D341Med (cell line): ENCODE measurements at regions not wholly inside any gene's neighbourhood (a gene's known extent, or its start where the extent isn't known, plus 50 kb on each side); places are given as distances from the start of the nearest gene placed in this dataset.
"Not testable (repeated sequence)": the region's sequence is repeated elsewhere in the genome, so short reads cannot be mapped to it uniquely, and the experiment has no call there.

Source experiments
- DNase-seq: peaks from one replicate; pipeline ENCODE4 v3.0.0; 2012; ENCODE audit warnings: low spot score

DNA sequence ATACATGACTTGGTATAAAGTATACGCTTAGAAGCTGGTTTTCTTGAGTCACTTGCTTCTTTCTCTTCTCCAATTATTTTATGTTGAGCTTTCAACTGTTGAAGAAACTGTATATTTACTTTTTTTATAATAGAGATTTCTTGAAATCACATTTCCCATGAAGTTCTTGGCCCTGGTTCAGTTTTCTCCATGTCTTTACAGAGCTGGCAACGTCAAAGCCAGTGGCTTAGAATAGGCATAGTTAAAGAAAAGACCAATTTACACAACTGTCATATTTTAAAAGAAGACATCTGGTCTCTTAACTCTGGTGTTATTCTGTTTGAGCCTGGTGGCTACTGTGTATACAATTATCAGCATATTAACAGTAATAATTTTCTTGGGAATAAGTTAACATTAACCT, 1249.3 kb downstream of the CDH12 start:
- no peak for DNase-seq

DNA sequence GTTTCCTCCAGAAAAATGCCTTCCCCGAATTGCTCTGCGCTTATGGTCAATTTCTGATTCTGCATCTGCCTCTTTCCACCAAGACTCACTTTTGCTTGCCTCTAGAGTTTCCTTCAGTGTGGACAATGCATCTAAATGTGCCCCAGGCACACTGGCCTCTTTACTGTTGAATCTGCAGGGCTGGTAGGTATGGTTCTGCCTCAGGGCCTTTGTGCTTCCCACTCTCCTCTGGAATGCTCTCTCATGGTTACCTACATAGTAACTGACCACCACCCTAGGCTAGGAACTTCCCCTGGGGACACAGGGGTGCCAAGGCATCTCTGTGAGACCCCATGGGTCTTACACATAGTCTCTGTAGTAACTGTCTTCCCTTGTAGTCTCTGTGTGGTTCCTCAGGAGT, 1258.6 kb downstream of the CDH12 start:
- DNase-seq: no peak

DNA sequence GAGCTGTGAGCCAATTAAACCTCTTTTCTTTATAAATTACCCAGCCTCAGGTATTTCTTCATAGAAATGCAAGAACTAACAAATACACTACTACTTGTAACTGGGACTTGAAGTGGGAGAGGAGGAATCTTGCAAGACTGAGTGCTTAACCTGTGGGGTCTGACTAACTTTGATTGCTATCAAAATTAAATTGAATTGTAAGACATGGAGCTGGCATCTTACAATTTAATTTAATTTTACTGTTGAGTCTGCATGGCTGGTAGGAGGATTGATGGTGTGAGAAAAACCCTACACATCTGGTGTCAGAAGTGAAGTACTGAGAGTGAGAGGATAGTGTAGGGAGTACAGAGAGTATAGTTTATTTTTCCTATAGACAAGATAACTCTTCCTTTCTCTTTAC, 1259.9 kb downstream of the CDH12 start:
- DNase-seq: no peak

DNA sequence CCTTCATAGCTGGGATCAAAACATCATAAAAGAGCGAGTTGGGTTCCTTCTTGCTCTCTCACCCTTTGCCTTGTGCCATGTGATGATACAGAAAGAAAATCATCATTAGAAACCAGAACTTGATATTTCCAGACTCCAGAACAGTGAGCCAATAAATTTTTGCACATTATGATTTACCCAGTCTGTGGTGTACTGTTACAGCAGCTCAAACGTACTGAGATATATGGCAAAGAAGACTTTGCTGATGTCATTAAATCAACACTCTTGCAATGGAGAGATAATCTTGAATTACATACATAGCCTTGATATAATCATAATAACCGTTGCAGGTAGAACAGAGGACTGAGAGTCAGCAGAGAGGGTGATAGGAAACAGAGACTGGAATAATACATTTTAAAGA, 1271.6 kb downstream of the CDH12 start:
- no peak for DNase-seq

DNA sequence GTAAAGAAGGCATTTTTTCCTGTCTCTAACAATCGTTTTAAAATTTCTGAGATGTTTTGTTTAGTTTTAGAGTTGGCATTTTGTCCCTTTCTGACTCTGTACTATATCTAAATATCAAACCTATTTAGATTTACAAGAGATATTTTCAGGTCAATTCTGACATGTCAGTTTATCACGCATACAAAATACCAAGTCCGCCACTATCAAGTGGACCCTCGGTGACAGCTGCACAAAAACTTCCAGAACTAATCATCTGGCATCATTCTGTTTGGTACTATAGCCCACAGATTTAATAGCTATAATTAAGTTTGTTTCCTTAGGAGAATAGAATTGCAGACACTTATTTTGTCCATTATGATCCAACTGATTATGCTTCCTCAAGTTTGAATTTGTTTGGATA, 1278.2 kb downstream of the CDH12 start:
- DNase-seq: no peak

DNA sequence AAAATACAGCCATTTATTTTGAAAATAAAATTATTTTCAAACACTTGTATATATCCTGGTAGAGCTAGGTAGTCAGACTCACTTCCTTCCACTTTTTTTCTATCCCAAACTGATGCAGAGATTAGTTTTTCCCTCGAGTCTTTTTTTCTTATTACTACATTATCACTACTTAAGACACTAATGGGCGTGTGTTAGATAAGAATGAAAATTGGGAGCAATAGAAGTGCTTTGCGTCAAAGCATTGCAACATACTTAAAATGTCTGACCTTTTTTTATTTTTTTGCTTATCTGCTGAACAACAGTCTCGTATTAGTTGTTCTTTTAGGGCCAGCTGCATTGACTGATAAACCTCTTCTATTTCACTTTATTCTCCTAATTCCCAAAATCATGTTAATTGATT, 1278.7 kb downstream of the CDH12 start:
- DNase-seq: no peak

DNA sequence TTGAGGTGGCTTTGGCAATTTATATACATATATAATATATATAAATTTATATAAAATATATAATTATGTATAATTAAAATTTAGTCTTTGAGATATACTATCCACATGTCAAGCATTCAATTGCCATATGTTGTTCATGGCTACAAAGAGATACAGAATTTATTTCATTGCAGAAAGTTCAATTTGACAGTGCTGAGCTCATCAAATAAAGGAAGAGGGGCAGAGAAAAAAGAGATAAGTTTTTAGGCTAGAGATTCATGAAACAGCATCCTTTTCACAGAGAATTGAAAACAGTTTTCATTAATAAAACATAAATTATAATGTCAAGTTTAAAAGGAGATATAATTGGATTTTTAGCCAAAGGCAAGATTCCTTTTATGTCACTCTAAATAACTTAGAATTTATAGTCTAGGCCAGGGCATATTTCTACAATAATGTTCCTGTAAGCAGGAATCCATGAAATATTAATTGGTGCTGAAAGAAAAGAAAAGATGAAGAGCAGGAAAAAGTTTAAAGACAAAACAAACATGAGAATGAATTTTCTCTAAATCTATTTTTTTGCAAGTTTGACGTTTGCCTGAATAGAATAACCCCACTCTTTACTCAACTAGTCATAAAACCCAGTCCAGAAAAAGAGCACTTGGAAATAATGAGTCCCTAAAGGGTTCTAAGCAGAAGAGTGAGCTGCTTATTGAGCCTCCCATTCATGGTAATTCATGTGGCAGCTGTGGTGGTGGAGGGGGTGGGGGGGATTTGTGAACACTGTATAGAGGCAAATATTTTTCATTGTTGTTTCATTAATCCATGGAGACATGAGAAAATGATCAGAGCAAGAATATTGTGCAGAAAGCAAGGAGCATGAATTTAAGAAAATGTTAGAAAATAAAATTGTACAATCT, 1279.5 kb downstream of the CDH12 start:
- DNase-seq: peak; percentile 33

DNA sequence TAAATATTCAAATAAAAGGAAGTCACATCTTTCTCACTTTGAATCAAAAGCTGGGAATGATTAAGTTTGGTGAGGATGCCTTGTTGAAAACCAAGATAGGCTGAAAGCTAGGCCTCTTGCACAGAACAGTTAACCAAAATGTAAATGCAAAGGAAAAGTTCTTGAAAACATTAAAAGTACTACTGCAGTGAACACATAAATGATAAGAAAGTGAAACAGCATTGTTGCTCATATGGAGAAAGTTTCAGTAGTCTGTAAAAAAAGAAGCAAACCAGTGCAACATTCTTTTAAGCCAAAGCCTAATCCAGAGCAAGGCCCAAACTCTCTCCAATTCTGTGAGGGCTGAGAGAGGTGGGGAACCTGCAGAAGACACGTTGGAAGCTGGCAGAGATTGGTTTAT, 1281.9 kb downstream of the CDH12 start:
- not testable (repeated sequence) for DNase-seq

DNA sequence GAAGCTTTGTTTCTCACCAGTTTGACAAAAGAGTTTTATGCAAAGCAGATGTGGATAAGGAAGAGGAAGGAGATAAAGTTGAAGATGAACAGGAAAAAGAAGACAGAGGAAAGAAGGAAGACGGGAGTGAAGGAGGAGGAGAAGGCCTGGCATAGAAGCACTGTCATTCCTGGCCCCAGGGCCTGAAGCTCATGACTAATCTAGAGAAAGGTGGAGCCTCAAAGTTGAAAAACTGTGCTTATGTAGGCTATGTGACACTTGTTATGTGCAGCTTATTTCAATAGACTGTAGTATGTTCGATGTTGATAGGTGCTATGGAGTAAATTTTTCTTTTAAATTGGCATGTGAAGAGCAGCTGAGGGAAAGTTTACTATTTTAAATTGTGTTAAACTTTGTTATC, 1294.0 kb downstream of the CDH12 start:
- DNase-seq: not testable (repeated sequence)

DNA sequence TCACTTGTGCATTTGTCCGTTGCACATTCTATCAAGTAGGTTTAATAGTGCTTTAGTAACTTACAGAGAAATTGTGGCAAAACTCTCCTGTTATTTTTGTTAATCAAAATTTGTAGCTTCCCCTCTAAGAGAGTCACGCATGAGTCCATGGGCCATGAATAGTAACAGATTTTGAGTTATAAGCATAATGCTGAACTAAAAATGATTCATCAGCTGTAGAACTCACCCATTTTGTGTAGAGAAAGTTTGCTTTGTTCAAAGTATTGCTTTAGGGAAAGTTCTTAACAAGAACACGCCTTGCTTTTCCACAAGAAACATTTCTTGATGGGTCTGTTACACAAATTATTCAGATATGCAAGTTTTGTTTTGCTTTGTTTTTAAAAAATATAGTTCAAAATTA, 1300.9 kb downstream of the CDH12 start:
- DNase-seq: not testable (repeated sequence)

DNA sequence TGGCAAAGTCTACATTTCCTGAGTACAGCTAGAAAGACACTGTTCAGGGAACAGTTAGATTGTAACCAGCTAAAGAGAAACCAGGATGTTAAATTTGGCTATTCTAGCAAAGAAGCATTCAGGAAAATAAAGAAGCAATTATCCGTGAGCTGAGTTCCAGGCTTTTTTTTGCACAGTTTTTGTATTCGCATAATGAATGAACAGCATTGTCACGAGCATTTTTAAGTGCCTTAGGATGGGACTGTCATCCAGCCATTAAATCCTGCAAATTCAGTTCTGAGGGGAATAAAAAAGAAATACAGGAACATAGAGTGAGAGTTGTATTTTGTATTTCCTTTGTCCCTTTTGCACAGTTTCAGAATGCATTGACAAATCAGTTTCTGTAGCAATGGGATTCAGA, 1302.2 kb downstream of the CDH12 start:
- DNase-seq: not testable (repeated sequence)

DNA sequence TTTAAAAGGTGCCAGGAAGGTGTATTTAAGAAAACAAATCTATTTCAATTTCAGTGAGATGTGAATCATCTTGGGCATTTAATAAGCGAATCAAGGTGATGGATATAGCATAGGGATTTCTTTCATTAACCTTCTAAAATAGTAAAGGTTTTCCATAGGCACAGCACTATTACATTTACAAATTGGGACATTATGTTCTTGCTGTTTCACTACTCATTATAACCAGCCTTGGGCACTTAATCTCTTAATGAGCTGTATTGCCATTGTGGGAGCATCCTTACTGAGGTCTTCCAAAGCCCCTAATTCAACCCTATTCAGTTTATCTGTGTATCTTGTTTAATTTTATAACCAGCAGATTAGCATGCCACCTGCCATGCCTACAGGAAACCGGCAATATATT, 1305.5 kb downstream of the CDH12 start:
- DNase-seq: not testable (repeated sequence)

DNA sequence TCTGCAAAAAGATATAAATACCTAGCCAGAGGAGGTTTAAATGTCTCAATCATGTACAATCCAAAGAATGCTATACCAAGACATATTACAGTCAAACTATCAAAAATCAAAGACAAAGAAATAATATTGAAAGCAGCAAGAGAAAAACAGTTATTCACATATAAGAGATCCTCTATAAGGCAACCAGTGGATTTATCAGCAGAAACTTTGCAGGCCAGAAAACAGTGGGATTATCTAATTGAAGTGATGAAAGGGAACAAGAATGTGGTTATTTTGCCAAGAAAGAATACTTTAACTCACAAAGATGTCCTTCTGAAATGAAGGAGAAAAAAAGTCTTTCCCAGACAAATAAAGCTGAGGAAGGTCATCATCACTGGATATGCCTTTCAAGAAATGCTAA, 1318.0 kb downstream of the CDH12 start:
- DNase-seq: not testable (repeated sequence)

DNA sequence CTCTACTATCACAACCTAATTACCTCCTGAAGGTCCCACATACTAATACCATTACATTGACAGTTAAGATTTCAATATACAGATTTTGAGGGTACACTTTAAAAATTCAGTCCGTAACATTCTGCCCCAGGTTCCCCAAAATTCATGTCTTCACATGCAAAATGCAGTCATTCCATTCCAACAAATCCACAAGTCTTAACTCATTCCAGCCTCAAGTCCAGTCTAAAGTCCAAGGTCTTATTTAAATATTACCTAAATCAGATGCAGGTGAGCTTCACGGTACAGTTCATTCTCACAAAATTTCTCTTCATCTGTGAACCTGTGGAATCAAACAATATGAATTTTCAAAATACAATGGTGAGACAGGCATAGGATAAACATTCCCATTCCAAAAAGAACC, 1332.0 kb downstream of the CDH12 start:
- DNase-seq: not testable (repeated sequence)

DNA sequence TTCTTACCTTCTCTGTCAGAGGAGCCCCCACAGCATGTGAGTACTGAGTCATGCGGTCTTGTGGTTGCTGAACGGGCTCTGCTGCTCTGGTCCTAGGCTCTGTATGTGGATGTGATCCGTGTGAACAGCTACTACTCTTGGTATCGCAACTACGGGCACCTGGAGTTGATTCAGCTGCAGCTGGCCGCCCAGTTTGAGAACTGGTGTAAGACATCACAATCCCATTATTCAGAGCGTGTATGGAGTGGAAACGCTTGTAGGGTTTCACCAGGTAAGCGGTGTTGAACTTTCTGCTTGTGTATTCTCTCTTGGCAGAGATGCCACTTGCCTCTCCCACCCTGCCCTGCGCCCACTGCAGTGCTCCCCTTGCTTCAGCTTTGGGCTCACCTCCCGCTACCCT, 1356.2 kb downstream of the CDH12 start:
- DNase-seq: not testable (repeated sequence)

DNA sequence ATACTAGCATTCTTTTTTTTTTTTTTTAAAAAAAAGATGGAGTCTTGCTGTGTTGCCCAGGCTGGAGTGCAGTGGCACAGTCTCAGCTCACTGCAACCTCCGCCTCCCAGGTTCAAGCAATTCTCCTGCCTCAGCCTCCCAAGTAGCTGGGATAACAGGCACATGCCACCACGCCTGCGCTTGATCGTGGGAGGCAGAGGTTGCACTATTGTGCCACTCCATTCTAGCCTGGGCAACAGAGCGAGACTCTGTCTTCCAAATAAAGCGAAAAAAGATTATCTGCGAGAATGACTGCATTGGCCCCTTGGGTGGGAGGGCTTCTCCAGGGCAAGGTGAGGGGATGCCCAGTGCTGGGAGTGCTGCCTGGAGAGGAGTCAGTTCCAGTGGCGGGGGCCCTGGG, 1357.1 kb downstream of the CDH12 start:
- not testable (repeated sequence) for DNase-seq

DNA sequence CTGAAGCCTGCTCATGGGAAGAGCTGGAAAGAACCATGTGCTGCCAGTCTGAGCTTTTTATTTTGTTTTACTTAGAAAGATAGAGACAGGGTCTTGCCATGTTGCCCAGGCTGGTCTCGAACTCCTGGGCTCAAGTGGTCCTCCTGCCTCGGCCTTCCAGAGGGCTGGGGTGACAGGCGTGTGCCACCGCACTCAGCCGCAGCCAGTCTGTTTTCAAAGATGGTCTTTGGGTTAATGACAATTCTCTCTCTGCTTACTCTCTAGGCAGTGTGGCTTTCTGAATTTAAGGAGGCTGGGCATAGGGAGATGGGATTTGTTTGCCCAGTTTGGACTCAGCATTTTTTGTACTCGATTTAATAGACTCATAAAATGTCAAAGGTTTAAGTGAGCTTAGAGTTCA, 1357.9 kb downstream of the CDH12 start:
- not testable (repeated sequence) for DNase-seq

DNA sequence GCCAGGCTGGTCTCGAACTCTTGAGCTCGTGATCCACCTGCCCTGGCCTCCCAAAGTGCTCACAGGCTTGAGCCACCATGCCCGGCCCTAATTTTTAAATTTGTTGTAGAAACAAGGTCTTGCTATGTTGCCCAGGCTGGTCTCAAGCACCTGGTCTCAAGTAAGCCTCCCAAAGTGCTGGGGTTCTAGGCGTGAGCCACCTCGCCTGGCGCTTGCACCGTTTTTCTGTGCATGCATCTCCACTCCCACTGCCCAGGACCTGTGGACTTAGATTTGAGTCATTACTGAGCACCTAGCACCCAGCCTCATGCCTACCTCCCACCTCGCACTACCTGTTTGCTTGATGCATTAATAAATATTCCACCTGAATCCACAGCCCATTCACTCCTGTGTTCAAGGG, 1359.1 kb downstream of the CDH12 start:
- not testable (repeated sequence) for DNase-seq

DNA sequence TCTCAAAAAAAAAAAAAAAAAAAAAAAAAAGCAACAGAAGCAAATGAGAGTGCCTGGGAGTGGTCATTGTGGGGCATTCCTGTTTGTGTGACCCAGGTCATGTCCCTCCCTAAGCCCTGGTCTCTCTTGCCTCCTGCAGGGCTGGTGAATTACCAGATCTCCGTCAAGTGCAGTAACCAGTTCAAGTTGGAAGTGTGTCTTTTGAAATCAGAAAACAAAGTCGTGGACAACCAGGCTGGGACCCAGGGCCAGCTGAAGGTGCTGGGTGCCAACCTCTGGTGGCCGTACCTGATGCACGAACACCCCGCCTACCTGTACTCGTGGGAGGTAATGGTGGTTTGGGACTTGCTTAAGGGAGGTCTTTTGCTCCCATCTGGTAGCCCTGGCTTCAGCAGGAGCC, 1362.0 kb downstream of the CDH12 start:
- not testable (repeated sequence) for DNase-seq

DNA sequence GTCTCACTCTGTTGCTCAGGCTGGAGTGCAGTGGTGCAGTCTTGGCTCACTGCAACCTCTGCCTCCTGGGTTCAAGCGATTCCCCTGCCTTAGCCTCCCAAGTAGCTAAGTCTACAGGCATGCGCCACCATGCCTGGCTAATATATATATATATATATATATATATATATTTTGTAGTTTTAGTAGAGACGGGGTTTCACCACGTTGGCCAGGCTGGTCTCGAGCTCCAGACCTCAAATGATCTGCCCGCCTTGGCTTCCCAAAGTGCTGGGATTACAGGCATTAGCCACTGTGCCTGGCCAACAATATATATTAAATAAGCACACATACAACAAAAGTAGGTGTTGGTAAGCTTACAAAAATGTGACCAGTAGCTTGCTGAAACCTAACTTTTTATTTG, 1364.3 kb downstream of the CDH12 start:
- not testable (repeated sequence) for DNase-seq

DNA sequence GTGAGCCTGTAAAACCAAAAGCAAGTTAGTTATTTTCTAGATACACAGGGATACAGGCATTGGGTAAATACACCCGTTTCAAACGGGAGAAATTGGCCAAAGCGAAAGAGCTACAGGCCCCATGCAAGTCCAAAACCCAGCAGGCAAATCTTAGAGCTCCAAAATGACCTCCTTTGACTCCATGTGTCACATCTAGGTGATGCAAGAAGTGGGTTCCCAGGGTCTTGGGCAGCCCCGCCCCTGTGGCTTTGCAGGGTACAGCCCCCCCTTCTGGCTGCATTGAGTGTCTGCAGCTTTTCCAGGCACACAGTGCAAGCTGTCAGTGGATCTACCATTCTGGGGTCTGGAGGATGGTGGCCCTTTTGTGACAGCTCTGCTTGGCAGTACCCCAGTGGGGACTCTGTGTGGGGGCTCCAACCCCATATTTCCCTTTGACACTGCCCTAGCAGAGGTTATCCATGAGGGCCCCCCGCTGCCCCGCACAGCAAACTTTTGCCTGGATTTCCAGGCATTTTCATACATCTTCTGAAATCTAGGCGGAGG, 1367.6 kb downstream of the CDH12 start:
- DNase-seq: not testable (repeated sequence)

DNA sequence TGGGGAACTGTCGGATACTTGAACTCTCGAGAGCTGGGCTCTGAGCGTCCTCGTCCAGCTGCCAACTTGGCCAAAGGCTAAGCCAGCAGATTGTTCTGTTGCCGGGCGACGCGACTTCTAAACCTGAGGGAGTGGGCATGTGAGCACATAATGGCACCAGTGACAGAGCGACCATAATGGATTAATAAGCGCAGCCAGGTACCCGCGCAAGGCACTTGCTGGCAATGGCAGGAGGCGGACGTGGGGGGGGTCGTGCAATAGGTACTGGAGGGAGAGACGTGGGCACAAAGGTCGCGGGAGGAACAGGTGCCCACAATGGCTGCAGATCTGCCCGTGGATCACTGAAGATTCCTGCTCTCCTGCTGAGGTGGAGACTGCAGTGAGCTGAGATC, 1368.7 kb downstream of the CDH12 start:
- DNase-seq: not testable (repeated sequence)

DNA sequence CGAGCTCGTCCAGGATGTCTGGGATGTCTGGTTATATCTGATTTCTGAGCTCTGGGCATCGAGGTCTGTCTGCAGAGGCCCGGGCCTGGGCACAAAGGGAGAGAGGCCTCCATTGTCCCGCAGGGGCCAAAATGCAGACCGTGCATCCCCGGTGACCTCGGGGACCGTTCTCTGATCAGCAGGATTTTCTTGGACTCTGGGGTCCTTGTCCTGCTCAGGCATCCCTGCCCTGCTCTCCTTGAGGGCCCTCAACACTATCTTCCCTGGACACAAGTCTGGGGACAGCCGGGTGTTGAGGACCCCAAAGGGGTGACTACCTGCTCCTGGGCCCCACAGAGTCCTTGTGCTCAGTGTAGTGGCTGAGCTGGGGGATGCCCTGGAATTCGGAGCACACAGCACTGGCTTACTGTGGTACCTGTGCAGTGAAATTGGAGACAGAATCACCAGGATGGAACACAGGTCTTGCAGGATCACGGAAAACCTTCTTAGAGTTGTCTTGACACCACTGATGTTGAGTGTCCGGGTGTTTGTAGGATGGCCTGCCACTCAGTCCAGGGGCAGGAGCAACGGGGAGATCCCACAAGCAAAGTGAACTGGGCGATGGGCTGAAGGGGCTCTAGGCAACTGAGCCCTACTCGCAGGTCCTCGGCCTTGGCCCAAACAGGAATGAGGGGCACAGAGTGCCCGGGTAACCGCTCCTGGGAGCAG, 1369.2 kb downstream of the CDH12 start:
- not testable (repeated sequence) for DNase-seq
